K562 (cell line): ENCODE measurements at regions not wholly inside any gene's neighbourhood (a gene's known extent, or its start where the extent isn't known, plus 50 kb on each side); places are given as distances from the start of the nearest gene placed in this dataset.

Experiments
- ATAC-seq: fragments of 200-7000 bp; cut with Tn5 transposase; 3 replicates; pipeline ENCODE4 v1.9.1; 2020; ENCODE audit warnings: moderate library complexity
- BruUV-seq: library from RNA; stranded (reverse); fragments of 400-500 nt; replicated peaks from 2 replicates; lab custom pipeline; 2021; lab: Mats Ljungman, UMichigan
- CTCF ChIA-PET: fragments of 300-600 bp; formaldehyde crosslinking; extraction: SDS; loops from one replicate; lab custom pipeline; 2021; ENCODE audit warnings: low intra/inter-chr PET ratio; lab: Yijun Ruan, JAX
- POLR2A ChIA-PET: fragments of 300-600, 350-650 bp; sonication (Branson Sonifier 250); formaldehyde crosslinking; extraction: SDS; loops from one replicate; lab custom pipeline; 2021; ENCODE audit warnings: antibody characterized with exemption, inconsistent platforms; lab: Yijun Ruan, JAX
- DNase-seq, 4 experiments: peaks; one replicate each; pipeline versions ENCODE4 v3.0.0 to v3.0.0-alpha.2; 2011 to 2018; ENCODE audit warnings: low spot score in 3 of 4, mixed read lengths in 3 of 4; ENCODE audit errors: extremely low read depth in 1 of 4
- FAIRE-seq: peaks from 2 replicates; lab custom pipeline; 2011; peaks lifted over from hg19 to GRCh38; lab: Jason Lieb, UNC
- H2AFZ ChIP-seq: 2 replicates; pipeline ENCODE4 v1.6.0; 2011; ENCODE audit warnings: low read depth, low read length, control low read depth, inconsistent platforms
- H3K27ac ChIP-seq: fragments of 200-600 bp; 3 replicates; pipeline ENCODE4 v1.8.0; 2011; ENCODE audit warnings: low read depth, mild to moderate bottlenecking, control low read depth, inconsistent platforms, low read length, moderate library complexity, mixed read lengths; ENCODE audit errors: extremely low read depth
- H3K27me3 ChIP-seq, 2 experiments: fragments of 300-600 bp in 1 of 2; 2 replicates in 1 of 2; 3 replicates in 1 of 2; pipeline versions ENCODE4 v1.6.0 to v1.8.0; 2011; ENCODE audit warnings: inconsistent platforms in 2 of 2, low read length in 2 of 2, mild to moderate bottlenecking in 1 of 2, mixed read lengths in 1 of 2, moderate library complexity in 1 of 2; ENCODE audit not compliant: control insufficient read depth in 2 of 2, insufficient read depth in 2 of 2
- H3K36me3 ChIP-seq: fragments of 300-600 bp; 3 replicates; pipeline ENCODE4 v1.8.0; 2011; ENCODE audit warnings: mild to moderate bottlenecking, low read length, inconsistent platforms; ENCODE audit not compliant: control insufficient read depth, insufficient read depth
- H3K4me1 ChIP-seq, 2 experiments: fragments of 200-600 bp in 1 of 2; replicated peaks in 1 of 2; 2 replicates in 1 of 2; 3 replicates in 1 of 2; pipeline versions ENCODE4 v1.5.1 to v1.8.0; 2011; ENCODE audit warnings: inconsistent platforms in 2 of 2, low read length in 2 of 2, mild to moderate bottlenecking in 1 of 2, mixed read lengths in 1 of 2, moderate library complexity in 1 of 2; ENCODE audit not compliant: control insufficient read depth in 2 of 2, insufficient read depth in 2 of 2
- H3K4me2 ChIP-seq: 2 replicates; pipeline ENCODE4 v1.6.1; 2011; ENCODE audit warnings: low read length, control low read depth, inconsistent platforms, mixed read lengths; ENCODE audit not compliant: insufficient read depth
- H3K4me3 ChIP-seq: fragments of 200-600 bp; sonication (generic), shearing (Covaris generic); 2 replicates; pipeline ENCODE4 v1.5.1; 2016; ENCODE audit warnings: control low read depth, inconsistent platforms
- H3K79me2 ChIP-seq: fragments of 200-600 bp; 3 replicates; pipeline ENCODE4 v1.8.0; 2011; ENCODE audit warnings: low read length, inconsistent platforms; ENCODE audit not compliant: control insufficient read depth, insufficient read depth
- H3K9ac ChIP-seq, 2 experiments: 2 replicates each; pipeline versions ENCODE4 v1.6.0 to v1.6.1; 2011; ENCODE audit warnings: low read depth in 2 of 2, low read length in 2 of 2, control low read depth in 1 of 2, inconsistent platforms in 1 of 2, mild to moderate bottlenecking in 1 of 2, mixed read lengths in 1 of 2; ENCODE audit not compliant: insufficient read depth in 1 of 2
- H3K9me1 ChIP-seq: one replicate; pipeline ENCODE4 v1.6.0; 2011; ENCODE audit warnings: inconsistent platforms, mild to moderate bottlenecking, low read length, moderate library complexity; ENCODE audit not compliant: control insufficient read depth, insufficient read depth
- H3K9me3 ChIP-seq: replicated peaks from 2 replicates; pipeline ENCODE4 v1.5.1; 2011; ENCODE audit warnings: low read depth, low read length, inconsistent platforms; ENCODE audit not compliant: control insufficient read depth, insufficient read depth
- H4K20me1 ChIP-seq: replicated peaks from 2 replicates; pipeline ENCODE4 v1.6.1; 2011; ENCODE audit warnings: low read length, inconsistent platforms, mixed read lengths; ENCODE audit not compliant: control insufficient read depth, insufficient read depth
- CAMTA2 ChIP-seq: fragments of 250-450 bp; sonication (Bioruptor Pico); conservative IDR thresholded peaks from 2 replicates; pipeline ENCODE4 v1.5.1; 2022
- DIDO1 ChIP-seq: fragments of 450-650 bp; IDR thresholded peaks from 2 replicates; pipeline ENCODE4 v1.6.1; 2016; ENCODE audit warnings: low read depth, missing biosample characterization, missing genetic modification characterization
- HMGXB4 ChIP-seq: sonication (generic); formaldehyde crosslinking; IDR thresholded peaks from 2 replicates; pipeline ENCODE4 v1.8.1; 2023; ENCODE audit warnings: mild to moderate bottlenecking, missing genetic modification reagents
- NCOA4 ChIP-seq: fragments of 450-650 bp; IDR thresholded peaks from 2 replicates; pipeline ENCODE4 v1.6.1; 2018; ENCODE audit warnings: mild to moderate bottlenecking; ENCODE audit not compliant: partially characterized antibody
- RBM25 ChIP-seq: fragments of 200-400 bp; formaldehyde crosslinking; IDR thresholded peaks from 2 replicates; pipeline ENCODE4 v1.6.1; 2018; ENCODE audit warnings: low read length, low read depth, moderate library complexity; ENCODE audit not compliant: severe bottlenecking
- RHOXF2B ChIP-seq: fragments of 250-450 bp; sonication (Bioruptor Pico); conservative IDR thresholded peaks from 2 replicates; pipeline ENCODE4 v1.5.1; 2021
- SMAD2 ChIP-seq: fragments of 150-350 bp; IDR thresholded peaks from 2 replicates; pipeline ENCODE4 v1.6.1; 2014; ENCODE audit warnings: low read depth, mild to moderate bottlenecking, low read length
- SMARCB1 ChIP-seq: IDR thresholded peaks from 2 replicates; pipeline ENCODE4 v1.6.1; 2011; ENCODE audit warnings: improper control_type of control experiment, low read depth; ENCODE audit not compliant: insufficient read length
- USF1 ChIP-seq: sonication (generic); formaldehyde crosslinking; IDR thresholded peaks from 2 replicates; pipeline ENCODE4 v1.9.0; 2022; ENCODE audit warnings: mild to moderate bottlenecking, missing genetic modification reagents
- ZNF175 ChIP-seq: fragments of 200-800 bp; sonication (Bioruptor generic); IDR thresholded peaks from 2 replicates; pipeline ENCODE4 v1.6.1; 2016; ENCODE audit warnings: low read depth, mild to moderate bottlenecking, missing genetic modification characterization, missing compliant biosample characterization
- ZNF395 ChIP-seq: fragments of 200-800 bp; sonication (Bioruptor generic); IDR thresholded peaks from 2 replicates; pipeline ENCODE4 v1.6.1; 2017; ENCODE audit warnings: missing genetic modification characterization, missing compliant biosample characterization
- ZNF592 ChIP-seq: fragments of 450-650 bp; IDR thresholded peaks from 2 replicates; pipeline ENCODE4 v1.6.1; 2017; ENCODE audit warnings: antibody characterized with exemption, mild to moderate bottlenecking
- WGBS: fragments of 100-300 bp; shearing (Covaris generic); methylation state at CpG from one replicate; pipeline ENCODE4 v1.1.6; 2016; ENCODE audit warnings: low coverage, mixed read lengths; ENCODE audit not compliant: insufficient coverage; ENCODE audit errors: missing lambda C conversion rate; 5-methylcytosine and 5-hydroxymethylcytosine counted together
- in situ Hi-C: fragments of 300-500 bp; cut with MboI; formaldehyde crosslinking; loops from 4 replicates; pipeline ENCODE4 v1.15.0; 2018; ENCODE audit warnings: inconsistent platforms, mixed read lengths
- intact Hi-C: fragments of 100-400 bp; cut with micrococcal nuclease; formaldehyde crosslinking; loops from 2 replicates; pipeline ENCODE4 v1.14.2; 2022

GRCh38 chr1:31507676-31508530 lies 68.4 kb upstream of the TINAGL1 start:
- in situ Hi-C loops = no loop called here
- no peak for FAIRE-seq
- no peak for TF ChIP-seq HMGXB4 (CRISPR knock-in tag)
- no peak for TF ChIP-seq CAMTA2 (CRISPR knock-in tag)
- peak; percentile 67; the same call in 1 of the 2 replicates for TF ChIP-seq ZNF175 (CRISPR knock-in tag)
- TF ChIP-seq ZNF395 = 0 out of 2 replicates have a peak, but pooled peaks have one; percentile 11
- no peak for TF ChIP-seq USF1 (CRISPR knock-in tag)
- TF ChIP-seq SMARCB1 = no peak
- no peak for TF ChIP-seq ZNF592
- TF ChIP-seq NCOA4 = no peak
- TF ChIP-seq DIDO1 (tag) = no peak
- TF ChIP-seq RHOXF2B (CRISPR knock-in tag) = no peak
- no peak for TF ChIP-seq SMAD2
- no peak for TF ChIP-seq RBM25

More at GRCh38 chr1:31507676-31508530, 68.4 kb upstream of the TINAGL1 start:
- Histone ChIP-seq H3K4me2 (no peak overlapping the region), H3K9ac (no peak overlapping the region), H3K27me3 (peaks cover 28 to 72% of the 10 kb centered on the region in 2 experiments), H3K4me3 (no peak overlapping the region), H2AFZ (peak overlapping the region; percentile 81), H3K79me2 (no peaks in the 10 kb centered on the region), H3K36me3 (no peaks in the 10 kb centered on the region), H3K9me3 (no peaks in the 10 kb centered on the region), H3K27ac (no peak overlapping the region), H3K9me1 (no peaks in the 10 kb centered on the region), H3K4me1 (peaks cover 0 to 10% of the 10 kb centered on the region in 2 experiments; a peak in 3 of 5 replicates), H4K20me1 (peaks cover 4% of the 10 kb centered on the region; the same call in 1 of the 2 replicates)
- ChIA-PET CTCF (no interaction called here), POLR2A (interaction anchor here (0.6 to 1.1 kb wide), 8 partner anchors 16 to 593 kb away, joined by 3 to 5 read pairs (median 3); no protein-coding TSS in a partner anchor)
- 16% methylated on average over 20 of the region's 20 CpGs for WGBS
- intact Hi-C loops = no loop called here
- BruUV-seq = no TSS peak
- peak; percentile 70 for ATAC-seq
- no peak for DNase-seq
